ENCODE measurements at regions not wholly inside any gene's neighbourhood (a gene's known extent, or its start where the extent isn't known, plus 50 kb on each side); places are given as distances from the start of the nearest gene placed in this dataset.

DNA sequence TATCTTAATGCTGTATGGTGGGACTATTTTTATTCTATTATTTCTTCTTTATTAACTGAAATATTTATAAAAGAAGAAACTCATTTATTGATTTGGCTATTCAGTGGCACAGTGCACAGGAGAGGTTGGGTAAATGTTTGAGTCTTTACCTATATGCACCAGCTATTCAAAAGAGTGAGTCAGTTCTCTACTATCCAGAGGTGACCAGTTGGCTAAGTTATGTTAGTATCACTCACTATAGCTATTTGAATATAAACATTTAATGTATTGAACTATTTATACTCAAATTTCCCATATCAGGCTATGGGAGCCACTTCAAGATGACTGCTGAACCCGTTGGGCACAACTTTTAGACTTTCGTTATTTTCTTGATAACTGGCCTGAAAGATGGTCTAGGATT, 106.1 kb upstream of the VEGFC start:
- DNase-seq (ENCODE audit: low read depth) = no peak
- no peak for TF ChIP-seq MYC (IDR thresholded peaks at IDR 0.05; ENCODE audit: low read depth, low read length)
- TF ChIP-seq, protein P1, sequence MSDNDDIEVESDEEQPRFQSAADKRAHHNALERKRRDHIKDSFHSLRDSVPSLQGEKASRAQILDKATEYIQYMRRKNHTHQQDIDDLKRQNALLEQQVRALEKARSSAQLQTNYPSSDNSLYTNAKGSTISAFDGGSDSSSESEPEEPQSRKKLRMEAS (IDR thresholded peaks at IDR 0.05; ENCODE audit: low read depth, low read length) = no peak
- TF ChIP-seq, protein P2, sequence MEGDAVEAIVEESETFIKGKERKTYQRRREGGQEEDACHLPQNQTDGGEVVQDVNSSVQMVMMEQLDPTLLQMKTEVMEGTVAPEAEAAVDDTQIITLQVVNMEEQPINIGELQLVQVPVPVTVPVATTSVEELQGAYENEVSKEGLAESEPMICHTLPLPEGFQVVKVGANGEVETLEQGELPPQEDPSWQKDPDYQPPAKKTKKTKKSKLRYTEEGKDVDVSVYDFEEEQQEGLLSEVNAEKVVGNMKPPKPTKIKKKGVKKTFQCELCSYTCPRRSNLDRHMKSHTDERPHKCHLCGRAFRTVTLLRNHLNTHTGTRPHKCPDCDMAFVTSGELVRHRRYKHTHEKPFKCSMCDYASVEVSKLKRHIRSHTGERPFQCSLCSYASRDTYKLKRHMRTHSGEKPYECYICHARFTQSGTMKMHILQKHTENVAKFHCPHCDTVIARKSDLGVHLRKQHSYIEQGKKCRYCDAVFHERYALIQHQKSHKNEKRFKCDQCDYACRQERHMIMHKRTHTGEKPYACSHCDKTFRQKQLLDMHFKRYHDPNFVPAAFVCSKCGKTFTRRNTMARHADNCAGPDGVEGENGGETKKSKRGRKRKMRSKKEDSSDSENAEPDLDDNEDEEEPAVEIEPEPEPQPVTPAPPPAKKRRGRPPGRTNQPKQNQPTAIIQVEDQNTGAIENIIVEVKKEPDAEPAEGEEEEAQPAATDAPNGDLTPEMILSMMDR (IDR thresholded peaks at IDR 0.05; ENCODE audit: low read depth, low read length) = no peak
- no peak for TF ChIP-seq POLR2A (IDR thresholded peaks at IDR 0.05; ENCODE audit: extremely low read depth, insufficient read length)
- H3K4me3 ChIP-seq (ENCODE audit: low read depth, low read length) = no peak overlapping the region

- TF ChIP-seq POLR2A (IDR thresholded peaks at IDR 0.05; ENCODE audit: extremely low read depth, insufficient read length) = no peak
- TF ChIP-seq, protein P2 (IDR thresholded peaks at IDR 0.05; ENCODE audit: low read depth, low read length) = no peak
- TF ChIP-seq, protein P1 (IDR thresholded peaks at IDR 0.05; ENCODE audit: low read depth, low read length) = no peak
- no peak for TF ChIP-seq MYC (IDR thresholded peaks at IDR 0.05; ENCODE audit: low read depth, low read length)
- DNase-seq (ENCODE audit: low read depth) = no peak
- no peak overlapping the region for H3K4me3 ChIP-seq (ENCODE audit: low read depth, low read length)
These were observed 110.1 kb upstream of the VEGFC start for GRCh38 chr4:176902710-176903323.

DNA sequence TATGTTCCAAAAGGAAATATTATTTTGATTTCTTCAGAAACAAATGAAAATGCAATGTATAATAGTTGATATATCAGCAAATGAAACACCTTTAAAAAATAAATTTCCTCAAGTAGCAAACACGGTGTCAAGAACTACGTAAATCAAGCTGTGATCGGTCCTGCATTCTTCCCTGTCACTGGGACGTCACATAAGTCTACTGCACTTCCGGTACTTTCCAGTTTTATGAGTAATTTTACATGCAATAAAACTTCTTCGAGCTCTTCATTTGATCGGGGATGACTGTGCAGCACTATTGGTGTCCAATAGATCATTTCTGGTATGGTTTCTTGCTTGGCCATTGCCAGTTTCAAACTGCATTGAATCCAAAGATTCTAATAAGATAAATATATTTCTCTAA, 114.0 kb upstream of the VEGFC start:
- no peak for DNase-seq (ENCODE audit: low read depth)
- H3K4me3 ChIP-seq (ENCODE audit: low read depth, low read length) = no peak overlapping the region
- TF ChIP-seq, protein P2 (IDR thresholded peaks at IDR 0.05; ENCODE audit: low read depth, low read length) = no peak
- TF ChIP-seq MYC (IDR thresholded peaks at IDR 0.05; ENCODE audit: low read depth, low read length) (no peak), POLR2A (IDR thresholded peaks at IDR 0.05; ENCODE audit: extremely low read depth, insufficient read length) (no peak)
- TF ChIP-seq, protein P1 (IDR thresholded peaks at IDR 0.05; ENCODE audit: low read depth, low read length) = no peak

- TF ChIP-seq, protein P1 (IDR thresholded peaks at IDR 0.05; ENCODE audit: low read depth, low read length) = no peak
- TF ChIP-seq, protein P2 (IDR thresholded peaks at IDR 0.05; ENCODE audit: low read depth, low read length) = no peak
- no peak overlapping the region for H3K4me3 ChIP-seq (ENCODE audit: low read depth, low read length)
- DNase-seq (ENCODE audit: low read depth) = no peak
These were observed 117.9 kb upstream of the VEGFC start for GRCh38 chr4:176910646-176911045.

- no peak for DNase-seq (ENCODE audit: low read depth)
- TF ChIP-seq, protein P2 (IDR thresholded peaks at IDR 0.05; ENCODE audit: low read depth, low read length) = no peak
- TF ChIP-seq MYC (IDR thresholded peaks at IDR 0.05; ENCODE audit: low read depth, low read length) (no peak), POLR2A (IDR thresholded peaks at IDR 0.05; ENCODE audit: extremely low read depth, insufficient read length) (no peak)
- TF ChIP-seq, protein P1 (IDR thresholded peaks at IDR 0.05; ENCODE audit: low read depth, low read length) = no peak
- H3K4me3 ChIP-seq (ENCODE audit: low read depth, low read length) = no peak overlapping the region
These were observed 126.9 kb upstream of the VEGFC start for GRCh38 chr4:176919631-176920030.

Data from NB4 (cell line).